ENCODE measurements at regions not wholly inside any gene's neighbourhood (a gene's known extent, or its start where the extent isn't known, plus 50 kb on each side); places are given as distances from the start of the nearest gene placed in this dataset.
"Not testable (repeated sequence)": the region's sequence is repeated elsewhere in the genome, so short reads cannot be mapped to it uniquely, and the experiment has no call there.

- DNase-seq (ENCODE audit: low read depth in 2 of 2) = no peak
These were observed 53.1 kb downstream of the GGTLC2 start for GRCh38 chr22:22697377-22698117.

- no peak for DNase-seq (ENCODE audit: low read depth in 2 of 2)
These were observed 53.9 kb downstream of the GGTLC2 start for GRCh38 chr22:22698263-22698750.

GRCh38 chr22:22700631-22701030 is 56.2 kb downstream of the GGTLC2 start:
- DNase-seq (ENCODE audit: low read depth in 2 of 2) = no peak

- DNase-seq (ENCODE audit: low read depth in 2 of 2) = not testable (repeated sequence)
These were observed 57.1 kb downstream of the GGTLC2 start for GRCh38 chr22:22701557-22701956.

GRCh38 chr22:22702237-22703202 is 58.1 kb downstream of the GGTLC2 start:
- DNase-seq (ENCODE audit: low read depth in 2 of 2) = no peak

GRCh38 chr22:22703203-22703570 is 58.8 kb downstream of the GGTLC2 start:
- no peak for DNase-seq (ENCODE audit: low read depth in 2 of 2)

- DNase-seq (ENCODE audit: low read depth in 2 of 2) = no peak
These were observed 59.3 kb downstream of the GGTLC2 start for GRCh38 chr22:22703715-22704114.

GRCh38 chr22:22704156-22704946 is 59.9 kb downstream of the GGTLC2 start:
- no peak for DNase-seq (ENCODE audit: low read depth in 2 of 2)

GRCh38 chr22:22705328-22706100 is 61.1 kb downstream of the GGTLC2 start:
- no peak for DNase-seq (ENCODE audit: low read depth in 2 of 2)

- DNase-seq (ENCODE audit: low read depth in 2 of 2) = no peak
These were observed 62.0 kb downstream of the GGTLC2 start for GRCh38 chr22:22706253-22706915.

- DNase-seq (ENCODE audit: low read depth in 2 of 2) = peak in 1 of 2 donors; percentile 23
These were observed 65.5 kb downstream of the GGTLC2 start for GRCh38 chr22:22709719-22710445.

GRCh38 chr22:22710719-22711531 is 66.5 kb downstream of the GGTLC2 start:
- DNase-seq (ENCODE audit: low read depth in 2 of 2) = peak; percentile 24 to 61

- no peak for DNase-seq (ENCODE audit: low read depth in 2 of 2)
These were observed 67.1 kb downstream of the GGTLC2 start for GRCh38 chr22:22711532-22711913.

- DNase-seq (ENCODE audit: low read depth in 2 of 2) = no peak
These were observed 67.8 kb downstream of the GGTLC2 start for GRCh38 chr22:22712092-22712658.

- no peak for DNase-seq (ENCODE audit: low read depth in 2 of 2)
These were observed 68.4 kb downstream of the GGTLC2 start for GRCh38 chr22:22712666-22713365.

- DNase-seq (ENCODE audit: low read depth in 2 of 2) = no peak
These were observed 69.0 kb downstream of the GGTLC2 start for GRCh38 chr22:22713416-22713815.

GRCh38 chr22:22714600-22715335 is 70.4 kb downstream of the GGTLC2 start:
- no peak for DNase-seq (ENCODE audit: low read depth in 2 of 2)

Data from lung microvascular endothelial cell (primary cell).